Heart right ventricle (tissue), 16 donors: ENCODE measurements at regions not wholly inside any gene's neighbourhood (a gene's known extent, or its start where the extent isn't known, plus 50 kb on each side); places are given as distances from the start of the nearest gene placed in this dataset.

ENCODE experiments used
- ATAC-seq, 8 donors: fragments of 200-7000 bp; cut with Tn5 transposase; one replicate each; pipeline ENCODE4 v1.9.1; 2020; ENCODE audit warnings: mild to moderate bottlenecking in 8 of 8, moderate library complexity in 8 of 8, moderate number of reproducible peaks in 1 of 8
- DNase-seq, 2 donors: peaks; one replicate each; pipeline ENCODE4 v3.0.0-alpha.2; 2020
- H3K27ac ChIP-seq, 10 donors: fragments of 200-600 bp; sonication (generic) in 2 of 10; one replicate each; pipeline versions ENCODE4 v1.5.0 to v1.8.0; 2020 to 2022; ENCODE audit warnings: mild to moderate bottlenecking in 3 of 10
- H3K27me3 ChIP-seq, 7 donors: fragments of 200-600 bp; one replicate each; pipeline ENCODE4 v1.8.0; 2021 to 2022; ENCODE audit warnings: mild to moderate bottlenecking in 2 of 7
- H3K36me3 ChIP-seq, 9 donors: fragments of 200-600 bp; sonication (generic) in 1 of 9; one replicate each; pipeline versions ENCODE4 v1.5.0 to v1.8.0; 2020 to 2022; ENCODE audit warnings: mild to moderate bottlenecking in 2 of 9
- H3K4me1 ChIP-seq, 9 donors: fragments of 200-600 bp; sonication (generic) in 1 of 9; one replicate each; pipeline versions ENCODE4 v1.5.0 to v1.8.0; 2020 to 2022; ENCODE audit warnings: mild to moderate bottlenecking in 4 of 9
- H3K4me3 ChIP-seq, 10 donors: fragments of 200-600 bp; sonication (generic) in 2 of 10; one replicate each; pipeline versions ENCODE4 v1.5.0 to v1.8.0; 2020 to 2022; ENCODE audit warnings: mild to moderate bottlenecking in 7 of 10, moderate library complexity in 2 of 10
- H3K9me3 ChIP-seq, 11 donors: fragments of 200-600 bp in 10 of 11; sonication (generic) in 2 of 11; one replicate each; pipeline versions ENCODE4 v1.5.0 to v1.8.0; 2013 to 2022; ENCODE audit warnings: mild to moderate bottlenecking in 2 of 11, control low read depth in 1 of 11, moderate library complexity in 1 of 11
- CTCF ChIP-seq, 9 donors: fragments of 200-600 bp; sonication (generic) in 2 of 9; IDR thresholded peaks; one replicate each; pipeline versions ENCODE4 v1.5.0 to v1.8.0; 2021 to 2022; ENCODE audit warnings: antibody characterized with exemption in 9 of 9, mild to moderate bottlenecking in 5 of 9, moderate library complexity in 1 of 9
- WGBS, 2 donors: extraction: QIAGEN DNeasy Blood & Tissue Kit; methylation state at CpG; one replicate each; pipeline ENCODE4 v1.1.7; 2013; ENCODE audit warnings: inconsistent platforms in 1 of 2; 5-methylcytosine and 5-hydroxymethylcytosine counted together
- intact Hi-C, 10 donors: fragments of 100-400 bp; cut with DNase I; formaldehyde crosslinking; loops; one replicate each; pipeline versions ENCODE4 v1.11.1 to v1.14.2; 2022
- donor health status: Arrhythmogenic right ventricular cardiomyopathy.
- donor health status: ischemic (EF 13 %, LVEDD 7.1; RV severe dilation, severe dysfunction).
- donor health status: healthy with polysubstance abuse.
- donor health status: DM: no; HTN: yes; CAD: no.
- donor health status: DM: no; HTN: no; CAD: no.
- donor health status: ischemic (EF 25% LVEDD 6.9; RV normal size, moderate dysfunction).
- donor health status: ischemic (EF 25% LVEDD 5.7; RV mildly dilated, moderate dysfunction).
- donor health status: healthy.
- donor health status: DM: yes; HTN: yes; CAD: no.
- donor health status: Ischemic cardiomyopathy.
- donor health status: ischemic (EF 35%, LVEDD 5.7; RV mildly dilated, moderate dysfunction).
- donor health status: nonischemic (EF 11% LVEDD 7.7; RV severe dilation, severe dysfunction).
- donor health status: DM: yes; HTN: yes; CAD: no.
- donor health status: PGD.
- donor health status: ischemic (EF 29% LVEDD 5.4; RV normal size, mild dysfunction).
- donor health status: nonischemic (EF 23%, LVEDD 6.1; RV moderate dilation, normal function).

DNA sequence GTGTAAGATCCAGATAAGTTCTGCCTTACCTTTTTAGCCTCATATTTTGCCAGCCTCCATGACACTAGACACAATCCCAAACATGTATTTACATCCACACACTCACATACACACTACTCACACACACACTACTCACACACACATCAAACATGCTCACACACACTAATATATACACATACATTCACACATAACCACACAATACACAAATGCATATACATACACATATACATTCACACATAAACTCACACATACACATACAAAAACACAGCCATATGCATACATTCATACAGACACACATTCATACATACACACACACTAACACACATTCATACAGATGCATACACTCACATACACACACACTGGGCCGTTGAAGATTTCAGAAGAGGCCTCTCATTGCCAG lies 109.5 kb downstream of the MAIP1 start:
- intact Hi-C loops, result no loop called here
- Histone ChIP-seq H3K4me3 (no peak overlapping the region), H3K36me3 (no peaks in the 10 kb centered on the region), H3K9me3 (peaks cover 0 to 4% (median 0%) of the 10 kb centered on the region in 11 donors), H3K4me1 (peaks cover 0 to 5% (median 0%) of the 10 kb centered on the region in 9 donors), H3K27me3 (no peaks in the 10 kb centered on the region), H3K27ac (no peak overlapping the region)
- no peak for DNase-seq
- TF ChIP-seq CTCF (IDR thresholded peaks at IDR 0.05), result no peak
- no peak for ATAC-seq
- WGBS, 2 donors, result 64 to 74% methylated on average over 1 of the region's 1 CpG

DNA sequence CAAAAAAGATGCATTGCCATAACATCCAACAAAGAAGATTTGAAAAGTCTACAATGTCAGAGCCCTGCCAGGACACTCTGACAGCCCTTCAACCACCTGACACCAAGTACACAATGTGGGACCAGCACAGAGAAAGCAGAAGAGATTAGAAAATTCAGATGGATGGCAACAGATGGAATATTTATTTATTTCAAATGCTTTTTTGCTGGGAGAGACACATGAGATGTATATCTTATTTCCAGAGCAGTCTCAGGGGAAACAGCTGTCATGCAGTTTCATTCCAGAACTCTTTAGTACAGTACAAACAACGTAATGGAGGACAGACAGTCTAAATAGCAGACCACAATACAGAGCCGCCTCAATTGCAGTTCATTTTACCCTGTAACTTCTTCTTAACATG lies 110.1 kb downstream of the MAIP1 start:
- no peak for ATAC-seq
- intact Hi-C loops, result no loop called here
- Histone ChIP-seq H3K9me3 (peaks cover 0 to 4% (median 0%) of the 10 kb centered on the region in 11 donors), H3K27me3 (no peaks in the 10 kb centered on the region), H3K4me3 (no peak overlapping the region), H3K27ac (no peak overlapping the region), H3K4me1 (peaks cover 0 to 5% (median 0%) of the 10 kb centered on the region in 9 donors), H3K36me3 (no peaks in the 10 kb centered on the region)
- DNase-seq, result no peak
- TF ChIP-seq CTCF (IDR thresholded peaks at IDR 0.05), result no peak
- 50 to 58% methylated on average over 2 of the region's 2 CpGs for WGBS, 2 donors

DNA sequence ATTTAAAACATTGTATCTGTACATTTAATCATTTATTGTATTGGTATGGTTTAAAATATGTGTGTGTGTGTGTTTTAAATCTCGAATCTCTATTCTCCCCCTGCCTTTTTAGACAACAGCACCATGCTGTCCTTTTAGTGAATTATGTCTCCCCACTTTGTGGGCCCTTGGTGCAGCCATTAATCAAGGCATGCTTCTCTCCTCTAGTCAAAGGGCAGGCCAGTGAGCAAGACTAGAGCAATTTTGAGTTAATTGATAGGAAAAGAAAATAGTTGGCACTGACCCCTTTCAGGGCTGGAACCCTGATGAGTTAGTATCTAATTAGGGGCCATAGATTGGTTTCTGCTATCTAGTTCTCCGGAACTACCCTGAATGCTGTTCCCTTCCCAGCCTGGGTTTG lies 111.0 kb downstream of the MAIP1 start:
- DNase-seq, result no peak
- no peak for ATAC-seq
- TF ChIP-seq CTCF (IDR thresholded peaks at IDR 0.05), result no peak
- peaks cover 0 to 5% (median 0%) of the 10 kb centered on the region in 9 donors for H3K4me1 ChIP-seq
- H3K9me3 ChIP-seq, result peaks cover 0 to under 1% (median 0%) of the 10 kb centered on the region in 11 donors
- H3K36me3 ChIP-seq, result no peaks in the 10 kb centered on the region
- no peak overlapping the region for H3K4me3 ChIP-seq
- WGBS, 2 donors, result 70 to 77% methylated on average over 2 of the region's 2 CpGs
- H3K27me3 ChIP-seq, result no peaks in the 10 kb centered on the region
- H3K27ac ChIP-seq, result no peak overlapping the region
- intact Hi-C loops, result no loop called here

GRCh38 chr2:200068642-200069041 lies 113.3 kb downstream of the MAIP1 start:
- intact Hi-C loops, result no loop called here
- Histone ChIP-seq H3K9me3 (peaks cover 0 to 8% (median 0%) of the 10 kb centered on the region in 11 donors), H3K4me1 (peaks cover 0 to 5% (median 0%) of the 10 kb centered on the region in 9 donors), H3K27ac (no peak overlapping the region), H3K27me3 (no peaks in the 10 kb centered on the region), H3K4me3 (no peak overlapping the region), H3K36me3 (no peaks in the 10 kb centered on the region)
- no peak for TF ChIP-seq CTCF (IDR thresholded peaks at IDR 0.05)
- ATAC-seq, result no peak
- no peak for DNase-seq
